Stimulated activated CD4-positive, alpha-beta T cell treated with anti-CD3 and anti-CD28 coated beads, Interleukin-12 subunit alpha, Interleukin-12 subunit beta, amount 100 ng/mL, for 24 hours (primary cell): ENCODE measurements at regions not wholly inside any gene's neighbourhood (a gene's known extent, or its start where the extent isn't known, plus 50 kb on each side); places are given as distances from the start of the nearest gene placed in this dataset.

Experiments used
- DNase-seq, 2 experiments: peaks; one replicate each; pipeline ENCODE4 v3.0.0-alpha.2; 2020; ENCODE audit warnings: low read depth in 2 of 2

DNA sequence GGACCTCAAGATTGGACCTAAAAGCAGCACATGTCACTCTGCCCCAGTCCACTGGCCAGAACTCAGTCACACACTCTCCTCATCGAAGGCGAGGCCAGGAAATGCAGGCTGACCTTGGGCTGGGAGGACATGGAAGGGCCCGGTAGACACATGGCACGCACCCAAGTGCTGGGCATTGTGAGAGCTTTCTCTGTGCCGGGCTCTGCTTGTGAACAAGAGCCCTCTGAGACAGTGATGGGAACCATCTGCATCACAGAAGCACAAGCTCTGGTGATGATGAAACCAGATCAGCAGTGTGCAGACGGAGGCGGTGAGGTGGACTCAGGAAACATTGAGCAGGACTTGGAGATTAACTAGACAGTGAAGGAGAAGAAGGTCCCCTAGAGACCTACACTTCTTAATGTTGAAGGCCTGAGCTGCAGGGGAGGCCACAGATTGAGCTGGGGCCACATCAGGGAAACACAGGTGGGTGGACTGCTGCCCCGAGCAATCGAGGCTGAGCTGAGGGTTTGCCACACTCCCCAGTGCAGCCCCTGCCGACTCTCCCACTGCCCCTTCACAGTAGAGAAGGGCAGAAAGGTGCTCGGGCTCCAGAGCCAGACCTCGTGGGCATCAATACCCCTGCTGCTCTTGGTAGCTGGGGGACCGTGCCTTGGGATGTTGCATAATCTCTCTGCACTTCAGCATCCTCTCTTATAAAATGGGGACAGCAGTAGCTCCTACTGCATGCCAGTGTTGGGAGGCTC lies 1460.5 kb downstream of the TBC1D22A start:
- DNase-seq, result no peak

DNA sequence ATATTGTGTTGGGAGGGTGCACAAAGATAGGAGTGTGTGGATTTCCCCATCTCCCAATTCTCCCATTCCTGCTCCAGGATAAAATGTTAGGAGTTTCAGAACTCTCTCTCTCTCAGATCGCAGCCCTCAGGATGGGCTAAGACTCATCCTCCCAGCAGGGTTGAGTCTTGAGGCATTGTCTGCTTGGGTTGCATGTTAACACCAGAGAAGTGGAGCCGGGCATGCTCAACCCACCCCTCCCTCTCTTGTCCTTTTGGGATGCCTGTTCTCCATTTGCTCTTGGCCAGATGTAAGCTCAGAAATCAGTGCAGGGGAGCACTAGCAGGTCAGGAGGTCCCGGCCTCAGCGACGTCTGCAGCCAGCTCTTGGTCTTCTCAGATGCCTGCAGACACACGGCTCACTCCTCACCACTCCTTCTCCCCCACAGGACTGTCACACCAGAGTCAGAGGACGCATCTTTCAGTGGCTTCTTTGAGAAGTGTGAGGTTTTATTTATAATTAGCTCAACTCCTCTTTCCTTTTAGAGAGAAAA lies 1456.5 kb downstream of the TBC1D22A start:
- no peak for DNase-seq

DNA sequence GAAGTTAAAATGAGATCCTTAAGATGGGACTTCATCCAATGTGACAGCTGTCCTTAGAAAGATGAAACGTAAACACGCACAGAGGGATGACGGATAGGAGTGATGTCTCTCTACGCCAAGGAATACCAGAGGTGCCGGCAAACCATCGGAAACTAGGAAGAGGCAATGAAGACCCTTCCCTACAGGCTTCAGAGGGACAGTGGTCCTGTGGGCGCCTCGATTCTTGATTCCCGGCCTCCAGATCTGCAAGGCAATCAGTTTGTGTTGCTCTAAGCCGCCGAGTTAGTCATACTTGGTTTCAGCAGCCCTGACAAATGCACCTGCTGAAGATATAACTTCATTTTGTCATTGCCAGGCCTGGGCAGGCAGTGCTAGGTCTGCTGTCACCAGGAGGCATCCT lies 1455.1 kb downstream of the TBC1D22A start:
- no peak for DNase-seq

DNA sequence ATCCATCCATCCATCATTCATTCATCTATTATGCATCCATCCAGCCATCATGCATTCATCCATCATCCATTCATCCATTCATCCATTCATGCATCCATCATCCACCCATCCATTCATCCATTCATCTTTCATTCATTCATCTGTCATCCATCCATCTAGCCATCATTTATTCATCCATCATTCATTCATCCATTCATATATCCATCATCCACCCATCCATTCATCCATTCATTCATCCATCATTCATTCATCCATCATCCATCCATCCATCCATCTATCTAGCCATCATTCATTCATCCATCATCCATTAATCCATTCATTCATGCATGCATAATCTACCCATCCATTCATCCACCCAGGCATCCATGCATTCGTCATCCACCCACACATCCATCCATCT lies 1450.3 kb downstream of the TBC1D22A start:
- no peak for DNase-seq

DNA sequence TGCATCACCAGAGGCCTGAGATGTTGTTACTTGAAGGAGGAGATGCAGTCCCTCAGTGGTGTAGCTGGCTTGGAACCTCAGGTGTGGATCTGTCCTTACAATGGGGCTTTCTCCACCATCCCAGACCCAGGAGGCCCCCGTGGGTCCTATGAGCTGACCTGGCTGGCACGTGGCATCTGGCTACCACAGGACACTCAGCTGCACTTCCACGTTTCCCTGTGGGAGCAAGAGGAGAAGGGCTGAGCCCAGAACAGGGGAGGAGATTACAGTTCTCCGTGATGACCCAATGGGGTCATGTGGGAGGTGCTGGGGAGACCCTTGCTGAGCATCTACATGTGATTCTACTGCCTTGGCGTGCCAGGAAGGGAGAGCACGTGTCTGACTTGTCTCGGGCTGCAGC lies 1448.4 kb downstream of the TBC1D22A start:
- no peak for DNase-seq

DNA sequence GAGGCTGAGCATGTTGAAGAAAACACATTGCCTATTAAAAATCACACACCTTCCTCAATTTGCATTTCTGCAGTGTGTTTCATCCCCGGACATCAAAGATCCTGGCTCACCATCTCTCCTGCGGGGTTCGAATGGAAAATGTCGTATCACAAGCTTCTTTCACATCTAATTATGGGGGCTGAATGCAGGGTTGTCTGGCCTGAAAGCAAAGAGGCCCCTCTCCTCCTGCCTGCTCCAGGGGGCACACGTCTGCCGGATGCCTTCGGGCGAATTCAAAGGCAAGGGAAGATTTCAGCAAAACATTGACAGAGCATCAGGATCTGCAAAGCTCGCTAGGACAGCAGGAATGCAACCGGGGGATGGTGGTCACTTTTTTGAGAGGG lies 1447.7 kb downstream of the TBC1D22A start:
- DNase-seq, result no peak

DNA sequence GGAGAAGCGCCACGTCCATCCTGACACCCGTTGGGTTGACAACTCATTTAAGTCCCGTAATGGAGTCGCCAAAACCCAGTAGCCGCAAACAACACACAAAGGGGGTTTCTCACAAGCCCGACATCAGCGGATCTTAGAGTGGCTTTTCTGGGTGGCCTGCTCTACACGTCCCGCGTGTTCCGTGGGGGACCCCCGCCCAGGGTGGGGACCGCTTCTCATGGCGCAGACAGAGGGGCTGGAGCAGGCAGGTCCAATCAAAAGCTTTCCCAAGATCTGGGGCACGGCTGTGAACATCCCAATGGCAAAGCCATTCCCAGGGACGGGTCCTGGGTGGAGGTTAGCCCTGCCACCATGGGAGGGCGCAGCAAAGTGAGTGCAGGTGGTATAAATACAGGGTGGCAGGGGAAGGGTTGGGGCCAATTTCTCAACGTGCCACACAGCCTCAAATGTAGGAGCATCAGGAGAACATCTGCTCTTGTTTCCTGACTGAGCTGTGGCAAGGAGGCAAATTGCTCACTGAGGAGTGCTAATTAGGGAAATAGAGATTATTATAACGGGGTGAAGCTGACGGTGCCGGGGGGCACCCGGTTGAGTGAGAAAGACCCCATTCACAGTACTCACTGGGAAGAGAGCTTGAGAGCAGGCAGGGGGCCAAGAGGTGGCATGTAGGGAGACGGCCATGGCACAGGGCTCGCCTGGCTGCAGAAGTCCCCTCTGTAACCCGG lies 1447.2 kb downstream of the TBC1D22A start:
- DNase-seq, result no peak

DNA sequence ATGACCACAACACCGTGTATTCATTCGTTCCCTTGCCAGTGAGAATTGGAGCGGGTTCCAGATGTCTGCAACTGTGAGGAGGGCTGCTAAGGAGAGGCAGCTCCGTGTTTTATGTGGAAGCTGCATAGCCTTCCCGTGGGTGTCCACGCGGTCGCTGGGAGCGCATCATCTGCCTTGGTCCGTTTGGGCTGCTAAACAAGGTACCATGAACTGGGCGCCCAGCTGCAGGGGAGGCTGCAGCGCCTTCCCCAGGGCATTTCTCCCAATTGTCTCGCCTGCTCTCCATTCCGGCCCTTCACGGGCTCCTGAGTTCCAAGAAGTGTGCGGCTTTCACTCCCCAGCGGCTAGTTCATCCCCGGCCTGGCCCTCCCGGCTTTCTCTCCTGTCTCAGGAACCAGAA lies 1446.4 kb downstream of the TBC1D22A start:
- DNase-seq, result no peak

DNA sequence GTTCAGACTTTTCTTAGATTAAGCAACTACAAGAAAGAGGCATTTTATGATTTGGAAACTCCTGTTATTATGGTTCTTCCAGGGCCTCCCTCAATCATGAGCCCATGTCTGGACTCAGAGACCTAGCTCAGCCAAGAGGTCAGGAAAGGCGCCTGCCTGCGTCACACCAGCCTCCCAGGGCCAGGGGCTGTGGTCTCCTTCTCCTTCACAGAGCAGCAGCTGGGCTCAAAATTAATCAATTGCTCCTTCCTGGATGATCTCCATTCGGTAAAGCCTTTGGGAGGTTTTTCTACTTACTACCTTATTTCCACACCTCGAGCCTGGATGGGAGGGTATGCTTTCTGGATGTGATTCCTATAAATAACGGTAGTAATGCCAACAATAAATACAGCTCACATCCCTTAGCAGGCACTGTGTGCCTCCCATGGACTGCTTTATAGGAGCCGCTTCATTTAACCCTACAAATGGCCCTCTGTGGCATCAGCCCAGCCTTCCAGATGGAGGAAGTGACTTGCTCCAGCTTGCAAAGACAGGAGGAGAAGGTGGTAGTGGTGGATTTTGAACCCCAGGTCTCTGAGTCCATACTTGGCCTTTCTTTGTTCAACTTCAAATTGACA lies 1445.6 kb downstream of the TBC1D22A start:
- DNase-seq, result no peak

DNA sequence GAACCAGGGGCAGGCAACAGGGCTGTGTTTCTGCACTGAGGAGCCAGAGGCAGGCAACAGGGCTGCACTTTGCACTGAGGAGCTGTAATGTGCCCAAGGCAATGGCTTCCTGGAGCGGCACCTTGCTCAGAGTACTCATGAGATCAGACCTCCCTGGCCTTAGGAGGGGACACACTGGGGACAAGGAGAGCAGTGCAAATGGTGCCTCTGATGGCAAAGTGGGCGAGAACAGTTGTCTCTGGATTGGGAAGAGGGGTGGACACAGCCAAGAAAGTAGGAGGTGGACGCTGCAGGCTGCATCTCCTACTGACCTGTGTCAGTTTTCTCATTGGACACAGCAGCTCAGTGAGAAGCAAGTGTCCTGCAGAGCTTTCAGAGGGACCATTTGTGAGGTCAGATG lies 1443.3 kb downstream of the TBC1D22A start:
- no peak for DNase-seq

DNA sequence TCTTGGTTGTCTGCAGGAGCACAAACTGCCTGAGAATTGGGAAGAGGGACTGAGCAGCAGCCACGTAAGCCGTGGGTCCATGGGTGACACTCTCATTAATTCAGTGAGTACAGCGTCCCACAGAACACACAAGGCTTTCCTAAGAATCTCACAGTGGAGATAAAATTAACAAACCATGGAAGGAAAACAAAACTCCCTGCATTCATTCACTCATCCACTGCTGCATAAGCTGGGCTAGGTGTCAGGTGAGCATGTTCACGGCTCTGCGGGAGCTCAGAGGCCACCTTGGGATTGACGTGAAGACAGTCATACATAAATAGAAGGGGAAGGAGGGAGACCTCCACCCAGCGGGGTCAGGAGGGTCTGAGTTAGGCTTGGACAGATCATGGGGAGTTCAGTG lies 1442.7 kb downstream of the TBC1D22A start:
- no peak for DNase-seq

DNA sequence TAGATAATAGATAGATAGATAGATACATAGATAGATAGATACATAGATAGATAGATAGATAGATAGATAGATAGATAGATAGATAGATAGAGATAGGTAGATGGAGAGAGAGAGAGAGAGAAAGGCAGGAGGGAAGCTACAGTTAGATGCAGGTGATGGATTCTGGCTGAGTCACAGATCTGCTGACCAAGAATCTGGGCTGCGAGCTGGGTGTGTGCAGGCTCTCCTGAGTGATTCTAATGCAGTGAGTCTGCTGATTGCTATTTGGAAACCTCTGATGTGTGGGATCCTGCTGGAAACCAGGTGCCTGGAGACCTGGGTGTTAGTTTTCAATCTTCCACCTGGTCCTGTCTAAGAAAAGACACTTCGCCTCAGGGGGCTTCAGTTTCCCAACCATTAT lies 1441.8 kb downstream of the TBC1D22A start:
- no peak for DNase-seq

DNA sequence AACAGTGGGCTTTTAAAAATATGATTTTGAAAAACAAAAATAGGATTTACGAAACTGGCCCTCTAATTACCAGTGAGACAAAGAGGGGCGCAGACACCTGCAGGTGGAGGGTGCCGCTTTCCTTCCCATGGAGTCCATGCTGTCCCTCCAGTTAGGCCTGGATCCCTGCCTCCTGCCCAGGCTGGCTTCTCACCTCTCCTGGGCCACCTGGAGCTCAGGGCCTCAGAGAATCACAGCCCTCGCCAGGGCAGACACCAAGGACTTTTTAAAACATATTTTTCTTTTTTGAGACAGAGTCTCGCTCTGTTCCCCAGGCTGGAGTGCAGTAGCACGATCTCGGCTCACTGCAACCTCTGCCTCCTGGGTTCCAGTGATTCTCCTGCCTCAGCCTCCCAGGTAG lies 1437.2 kb downstream of the TBC1D22A start:
- DNase-seq, result no peak

DNA sequence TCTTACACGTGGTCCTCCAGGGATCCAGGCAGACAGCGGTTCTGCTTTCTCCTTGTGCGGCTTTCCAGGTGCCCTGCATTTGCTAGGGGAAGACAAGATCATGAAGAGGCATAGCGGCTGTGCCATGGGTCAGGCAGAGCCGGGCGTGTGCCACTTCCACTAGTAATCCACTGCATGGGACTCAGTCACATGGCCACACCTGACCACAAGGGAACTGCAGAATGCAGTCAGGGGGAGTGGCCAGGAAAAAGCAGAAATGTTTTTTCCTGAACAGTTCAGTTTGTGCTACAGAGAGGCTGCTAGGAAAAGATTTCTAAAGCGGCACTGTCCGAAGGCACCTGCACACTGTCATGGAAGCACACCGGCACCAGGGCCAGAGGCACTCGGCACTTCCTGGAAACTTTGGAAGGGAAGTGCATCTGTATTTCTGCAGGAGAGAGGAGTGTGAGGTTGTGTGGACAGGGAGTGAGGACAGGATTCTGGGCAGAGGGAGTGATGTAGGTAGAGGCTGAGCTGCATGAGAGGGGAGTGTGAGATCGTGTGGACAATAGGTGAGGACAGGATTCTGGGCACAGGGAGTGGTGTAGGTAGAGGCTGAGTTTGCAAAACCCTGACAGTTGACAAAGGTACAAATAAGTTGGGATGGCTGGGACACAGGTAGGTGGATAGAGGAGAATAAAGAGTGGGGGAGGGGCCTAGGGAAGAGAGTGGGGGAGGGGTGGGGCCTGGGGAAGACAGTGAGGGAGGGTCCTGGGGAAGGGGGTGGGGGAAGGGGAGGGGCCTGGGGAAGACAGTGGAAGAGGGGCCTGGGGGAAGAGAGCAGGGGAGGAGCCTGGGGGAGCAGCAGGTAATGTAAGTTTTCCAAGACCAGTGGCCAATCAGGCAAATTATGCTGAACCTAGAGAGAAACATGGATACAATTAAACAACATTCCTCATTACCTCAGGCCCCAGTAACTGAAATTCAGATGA lies 1436.3 kb downstream of the TBC1D22A start:
- DNase-seq, result no peak

DNA sequence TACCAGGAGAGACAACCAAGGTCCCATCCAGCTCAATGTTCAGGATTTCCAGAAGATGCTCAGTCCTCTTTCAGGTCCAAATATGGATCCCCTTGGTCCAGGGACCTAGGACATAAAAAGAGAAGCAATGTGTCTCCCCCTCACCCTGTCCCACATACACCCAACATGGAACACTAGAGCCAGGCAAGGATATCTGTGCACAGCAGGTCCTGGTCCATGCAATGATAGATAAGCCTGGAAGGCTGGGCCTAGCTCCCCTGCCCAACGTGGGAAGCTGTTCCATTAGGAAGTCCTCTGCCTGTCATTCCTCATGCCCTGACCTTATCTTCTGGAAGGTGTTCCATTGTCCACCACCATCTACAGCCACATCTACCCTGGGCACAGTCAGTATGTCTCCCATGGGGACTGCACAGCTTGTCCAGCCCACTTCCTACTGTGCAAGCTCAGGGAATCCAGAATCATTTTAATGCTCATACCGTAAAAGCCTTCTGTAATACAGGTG lies 1434.8 kb downstream of the TBC1D22A start:
- DNase-seq, result no peak

DNA sequence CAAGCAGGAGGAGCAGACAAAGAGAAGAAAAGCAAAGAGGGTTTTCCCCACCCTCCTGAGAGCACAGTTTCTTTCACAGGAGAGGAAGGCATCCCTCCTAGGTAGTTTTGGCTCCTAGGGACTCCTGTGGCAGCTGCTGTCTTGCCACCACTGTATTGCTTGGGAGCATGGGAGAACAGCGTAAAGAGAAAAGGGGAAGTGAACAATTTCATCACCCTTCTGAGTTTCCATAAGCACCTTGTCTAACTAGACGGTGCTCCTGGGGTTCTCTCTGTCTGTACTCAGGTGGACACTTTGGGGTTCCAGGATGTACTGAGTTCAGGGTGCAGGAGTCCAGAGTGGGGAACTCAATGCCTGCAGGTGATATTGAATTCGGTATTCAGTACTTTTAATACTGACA lies 1430.5 kb downstream of the TBC1D22A start:
- DNase-seq, result no peak

DNA sequence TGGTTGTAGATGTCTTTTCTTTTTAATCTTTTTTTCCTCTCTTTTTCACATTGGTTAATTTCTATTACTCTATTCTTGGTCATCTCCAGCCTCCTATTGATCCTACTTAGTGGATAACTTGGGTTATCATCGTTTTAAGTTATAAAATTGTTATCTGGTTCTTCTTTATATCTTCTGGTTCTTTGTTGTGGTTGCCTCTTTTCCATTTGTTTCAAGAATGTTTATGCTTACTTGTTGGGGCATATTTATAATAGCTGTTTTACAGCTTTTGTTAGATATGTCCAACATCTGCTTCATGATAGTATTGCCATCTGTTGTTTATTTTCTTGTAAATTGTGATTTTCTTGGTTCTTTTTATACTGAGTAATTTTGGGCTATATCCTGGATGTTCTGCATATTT lies 1429.6 kb downstream of the TBC1D22A start:
- no peak for DNase-seq

DNA sequence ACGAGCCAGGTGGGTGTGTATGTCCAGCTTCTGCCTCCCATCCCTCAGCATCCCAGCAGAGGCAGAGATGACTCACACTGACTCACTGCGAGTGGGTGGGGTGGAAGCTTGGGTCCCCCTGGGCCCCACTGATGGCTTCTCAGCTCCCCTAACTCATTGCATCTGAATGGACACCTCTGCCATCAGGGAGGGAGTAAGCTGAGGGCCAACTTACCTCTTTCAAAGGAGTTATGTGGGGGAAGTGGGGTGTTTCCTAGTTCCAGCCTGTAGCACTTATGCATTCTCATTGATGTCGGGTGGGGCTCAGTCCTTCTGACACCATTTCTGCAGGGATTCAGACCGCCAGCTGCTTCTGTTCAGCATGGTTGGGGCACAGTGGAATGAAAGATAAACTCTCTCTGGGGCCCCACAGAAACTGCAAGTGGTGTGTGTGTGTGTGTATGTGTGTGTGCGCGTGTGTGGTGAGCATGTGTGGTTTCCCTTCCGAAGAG lies 1425.8 kb downstream of the TBC1D22A start:
- no peak for DNase-seq

DNA sequence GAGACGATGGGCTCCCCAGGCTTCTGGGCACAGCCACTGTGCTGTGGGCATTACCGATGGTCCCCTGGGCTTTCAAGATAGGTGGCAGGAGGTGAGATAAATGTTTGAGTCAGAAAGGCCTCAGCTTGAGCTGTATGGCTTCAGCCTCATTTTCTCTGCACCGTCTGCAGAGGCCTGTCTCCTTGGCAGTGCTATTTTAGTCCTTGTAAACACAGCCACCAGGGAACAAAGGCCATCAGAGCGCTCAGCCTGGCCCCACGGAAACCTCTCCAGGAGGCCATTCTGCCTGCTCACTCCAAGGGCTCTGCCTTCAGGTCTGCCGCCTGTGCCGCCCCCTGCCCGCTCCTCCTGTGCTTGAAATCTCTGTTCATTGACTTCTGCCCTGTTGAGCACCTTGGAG lies 1424.9 kb downstream of the TBC1D22A start:
- no peak for DNase-seq

DNA sequence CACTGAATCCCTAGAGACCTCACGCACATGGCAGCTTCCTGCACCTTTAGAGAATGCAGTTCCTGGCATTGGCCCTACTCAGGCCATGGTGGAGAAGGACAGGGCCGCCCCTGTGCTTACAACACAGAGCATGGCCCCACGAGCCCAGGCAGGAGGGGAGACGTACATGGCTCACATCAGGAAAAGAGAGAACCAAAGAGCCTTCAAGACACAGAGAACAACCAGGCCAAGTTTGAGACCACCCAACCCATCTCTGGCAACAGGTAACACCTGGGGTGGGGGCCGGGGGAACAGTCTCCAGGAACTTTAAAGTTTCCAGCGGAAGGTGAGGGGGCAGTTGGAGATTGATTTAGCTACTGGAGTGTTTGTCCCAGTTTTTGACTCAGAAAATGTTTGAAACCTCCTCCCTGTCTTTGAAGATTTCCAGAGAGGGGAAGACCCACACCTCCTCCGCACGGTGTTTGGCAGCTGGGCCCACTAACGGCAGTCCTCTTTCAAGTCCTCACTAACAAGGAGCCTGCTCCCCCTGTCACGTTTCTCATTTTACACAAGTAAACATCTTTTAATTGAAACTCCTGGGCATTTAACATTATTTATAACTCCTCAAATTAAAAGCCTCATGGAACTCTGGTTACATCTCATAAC lies 1423.8 kb downstream of the TBC1D22A start:
- no peak for DNase-seq
